Renal cortex interstitium (tissue), 11 donors: ENCODE measurements at regions not wholly inside any gene's neighbourhood (a gene's known extent, or its start where the extent isn't known, plus 50 kb on each side); places are given as distances from the start of the nearest gene placed in this dataset.

Source experiments
- DNase-seq, 11 donors: peaks; one replicate each; pipeline ENCODE4 v3.0.0-alpha.2; 2013; ENCODE audit warnings: low read depth in 9 of 11, low spot score in 4 of 11; ENCODE audit errors: extremely low read depth in 1 of 11

DNA sequence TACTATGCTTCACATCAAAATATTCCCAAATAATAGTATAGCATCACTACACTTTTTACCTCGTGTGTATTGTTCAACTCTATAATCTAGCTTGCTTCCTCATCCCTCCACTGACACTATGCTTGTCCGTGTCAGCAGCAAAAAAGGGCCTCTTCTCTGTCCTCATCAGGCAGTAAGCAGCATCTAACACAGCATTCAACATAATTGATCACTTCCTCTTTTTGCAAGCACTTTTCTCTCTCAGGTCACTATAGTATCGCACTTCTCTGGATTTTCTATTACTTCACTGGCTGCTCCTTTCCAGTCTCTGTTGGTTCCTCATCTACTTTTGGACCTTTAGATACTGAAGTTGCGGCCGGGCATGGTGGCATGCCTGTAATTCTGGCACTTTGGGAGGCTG is 64.9 kb upstream of the ZSWIM2 start:
- DNase-seq = no peak

DNA sequence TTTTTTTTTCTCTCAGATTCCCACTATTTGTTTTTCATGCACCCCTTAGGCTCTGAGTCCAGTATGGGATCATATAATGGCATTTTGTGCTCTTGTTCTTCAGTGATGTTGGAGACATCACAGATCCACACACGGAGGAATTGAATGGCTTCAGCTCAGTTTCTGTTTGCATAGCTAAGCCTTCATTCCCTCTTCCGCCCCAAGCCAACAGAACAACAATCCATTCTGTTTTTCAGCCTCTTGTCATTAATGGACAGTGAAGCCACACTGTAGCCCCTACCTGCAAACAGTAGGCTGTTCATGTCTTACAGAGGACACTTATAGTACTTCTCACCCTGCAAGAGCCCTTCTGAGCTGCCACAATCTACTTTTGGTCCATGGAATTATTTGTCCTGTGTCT is 64.0 kb upstream of the ZSWIM2 start:
- no peak for DNase-seq

- DNase-seq = no peak
These were observed 62.6 kb upstream of the ZSWIM2 start for GRCh38 chr2:186911551-186912085.

DNA sequence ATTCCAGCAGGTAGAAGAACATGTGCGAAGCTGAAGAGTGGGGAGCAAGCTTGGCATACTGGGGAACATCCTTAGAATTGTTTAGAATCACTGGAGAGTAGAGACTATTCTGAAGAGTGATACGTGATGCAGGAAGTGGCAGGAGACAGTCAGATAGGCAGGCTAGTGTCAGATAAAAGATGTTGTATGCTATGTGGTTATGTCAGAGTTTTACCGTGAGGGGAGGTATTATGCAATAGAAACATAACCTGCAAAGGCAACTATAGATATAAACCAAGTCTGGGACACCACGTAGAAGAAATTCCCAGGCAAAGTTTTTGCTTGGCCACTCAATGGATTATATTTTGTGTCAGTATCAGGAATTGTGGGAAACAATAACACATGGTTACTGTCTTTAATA is 62.0 kb upstream of the ZSWIM2 start:
- no peak for DNase-seq

- no peak for DNase-seq
These were observed 60.1 kb upstream of the ZSWIM2 start for GRCh38 chr2:186909095-186909494.

DNA sequence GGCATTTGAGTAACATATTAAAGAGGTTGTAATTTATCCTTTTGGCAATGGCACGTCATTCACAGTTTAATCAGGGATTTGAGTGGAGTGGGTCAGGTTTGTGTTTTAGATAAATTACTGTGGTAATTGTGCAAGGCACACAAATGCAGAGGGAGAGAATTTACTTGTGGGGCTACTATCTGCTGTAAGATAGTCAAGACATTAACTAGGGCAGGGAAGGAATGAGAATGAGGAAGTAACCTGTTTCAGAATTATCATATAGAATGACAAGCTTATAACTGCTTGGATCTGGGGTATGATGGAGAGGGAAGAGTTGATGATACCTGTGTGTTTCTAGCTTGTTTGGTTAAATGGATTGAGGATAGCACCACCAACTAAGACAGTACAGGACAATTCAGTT is 58.9 kb upstream of the ZSWIM2 start:
- DNase-seq = no peak

DNA sequence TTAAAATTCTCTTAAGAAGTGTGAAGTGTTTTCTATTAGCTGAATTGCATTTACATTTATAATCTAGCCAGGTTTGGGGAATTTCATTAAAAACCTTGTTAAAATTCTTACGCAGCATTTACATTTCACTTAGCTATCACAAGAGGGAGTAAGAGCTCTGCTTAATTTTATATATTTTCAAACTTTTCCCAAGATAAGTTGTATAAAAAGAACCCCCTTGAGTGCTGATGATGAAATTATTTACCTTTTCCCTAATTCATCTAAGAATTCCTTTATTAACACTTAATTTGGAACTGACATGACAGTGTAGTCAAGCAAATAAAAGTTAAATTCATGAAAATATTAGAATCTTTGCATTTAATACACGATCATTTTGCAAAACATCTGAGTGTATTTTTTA is 54.2 kb upstream of the ZSWIM2 start:
- DNase-seq = no peak
